Peyer's patch (tissue), 4 donors: ENCODE measurements at regions not wholly inside any gene's neighbourhood (a gene's known extent, or its start where the extent isn't known, plus 50 kb on each side); places are given as distances from the start of the nearest gene placed in this dataset.

Experiments
- POLR2A ChIP-seq, 2 donors: fragments of 450-650 bp; IDR thresholded peaks; one replicate each; pipeline ENCODE4 v1.5.1; 2017; ENCODE audit warnings: antibody characterized with exemption in 2 of 2, mild to moderate bottlenecking in 2 of 2, moderate library complexity in 2 of 2
- TF ChIP-seq, protein P1 (sequence below), 6 experiments: fragments of 450-650 bp in 4 of 6; fragments of 200-600 bp in 2 of 6; sonication (generic) in 1 of 6; IDR thresholded peaks; one replicate each; pipeline ENCODE4 v1.5.1; 2017 to 2019; ENCODE audit warnings: antibody characterized with exemption in 6 of 6, mild to moderate bottlenecking in 3 of 6, moderate library complexity in 1 of 6

- TF ChIP-seq POLR2A (IDR thresholded peaks at IDR 0.05) = no peak
- TF ChIP-seq, protein P1, sequence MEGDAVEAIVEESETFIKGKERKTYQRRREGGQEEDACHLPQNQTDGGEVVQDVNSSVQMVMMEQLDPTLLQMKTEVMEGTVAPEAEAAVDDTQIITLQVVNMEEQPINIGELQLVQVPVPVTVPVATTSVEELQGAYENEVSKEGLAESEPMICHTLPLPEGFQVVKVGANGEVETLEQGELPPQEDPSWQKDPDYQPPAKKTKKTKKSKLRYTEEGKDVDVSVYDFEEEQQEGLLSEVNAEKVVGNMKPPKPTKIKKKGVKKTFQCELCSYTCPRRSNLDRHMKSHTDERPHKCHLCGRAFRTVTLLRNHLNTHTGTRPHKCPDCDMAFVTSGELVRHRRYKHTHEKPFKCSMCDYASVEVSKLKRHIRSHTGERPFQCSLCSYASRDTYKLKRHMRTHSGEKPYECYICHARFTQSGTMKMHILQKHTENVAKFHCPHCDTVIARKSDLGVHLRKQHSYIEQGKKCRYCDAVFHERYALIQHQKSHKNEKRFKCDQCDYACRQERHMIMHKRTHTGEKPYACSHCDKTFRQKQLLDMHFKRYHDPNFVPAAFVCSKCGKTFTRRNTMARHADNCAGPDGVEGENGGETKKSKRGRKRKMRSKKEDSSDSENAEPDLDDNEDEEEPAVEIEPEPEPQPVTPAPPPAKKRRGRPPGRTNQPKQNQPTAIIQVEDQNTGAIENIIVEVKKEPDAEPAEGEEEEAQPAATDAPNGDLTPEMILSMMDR (IDR thresholded peaks at IDR 0.05) = no peak
Observed at GRCh38 chr7:69203871-69204270, 394.4 kb upstream of the AUTS2 start.
